ENCODE measurements at regions not wholly inside any gene's neighbourhood (a gene's known extent, or its start where the extent isn't known, plus 50 kb on each side); places are given as distances from the start of the nearest gene placed in this dataset.
"Not testable (repeated sequence)": the region's sequence is repeated elsewhere in the genome, so short reads cannot be mapped to it uniquely, and the experiment has no call there.

GRCh38 chr18:78822171-78822948 lies 157.3 kb upstream of the SALL3 start:
- no peaks in the 10 kb centered on the region for H3K36me3 ChIP-seq (ENCODE audit: control insufficient read depth in 2 of 2, insufficient read depth in 2 of 2, low read length in 2 of 2)
- H3K4me3 ChIP-seq (ENCODE audit: low read length in 2 of 2), result no peak overlapping the region
- no peak overlapping the region for H3K9ac ChIP-seq (ENCODE audit: low read length in 2 of 2)
- no peak overlapping the region for H3K27ac ChIP-seq (ENCODE audit: low read length)
- no peaks in the 10 kb centered on the region for H3K4me1 ChIP-seq (ENCODE audit: control insufficient read depth, insufficient read depth, low read length)
- H3K27me3 ChIP-seq (ENCODE audit: control insufficient read depth in 1 of 2, insufficient read depth in 2 of 2, low read length in 2 of 2), result peaks cover 5 to 6% of the 10 kb centered on the region in 2 donors
- H3K9me3 ChIP-seq (ENCODE audit: control insufficient read depth in 2 of 2, low read length in 2 of 2), result no peaks in the 10 kb centered on the region

GRCh38 chr18:78822949-78823285 lies 156.7 kb upstream of the SALL3 start:
- peaks cover 5 to 6% of the 10 kb centered on the region in 2 donors for H3K27me3 ChIP-seq (ENCODE audit: control insufficient read depth in 1 of 2, insufficient read depth in 2 of 2, low read length in 2 of 2)
- H3K9ac ChIP-seq (ENCODE audit: low read length in 2 of 2), result no peak overlapping the region
- no peaks in the 10 kb centered on the region for H3K9me3 ChIP-seq (ENCODE audit: control insufficient read depth in 2 of 2, low read length in 2 of 2)
- no peak overlapping the region for H3K27ac ChIP-seq (ENCODE audit: low read length)
- H3K36me3 ChIP-seq (ENCODE audit: control insufficient read depth in 2 of 2, insufficient read depth in 2 of 2, low read length in 2 of 2), result no peaks in the 10 kb centered on the region
- no peak overlapping the region for H3K4me3 ChIP-seq (ENCODE audit: low read length in 2 of 2)
- no peaks in the 10 kb centered on the region for H3K4me1 ChIP-seq (ENCODE audit: control insufficient read depth, insufficient read depth, low read length)

GRCh38 chr18:78825168-78825567 lies 154.4 kb upstream of the SALL3 start:
- no peak overlapping the region for H3K9ac ChIP-seq (ENCODE audit: low read length in 2 of 2)

DNA sequence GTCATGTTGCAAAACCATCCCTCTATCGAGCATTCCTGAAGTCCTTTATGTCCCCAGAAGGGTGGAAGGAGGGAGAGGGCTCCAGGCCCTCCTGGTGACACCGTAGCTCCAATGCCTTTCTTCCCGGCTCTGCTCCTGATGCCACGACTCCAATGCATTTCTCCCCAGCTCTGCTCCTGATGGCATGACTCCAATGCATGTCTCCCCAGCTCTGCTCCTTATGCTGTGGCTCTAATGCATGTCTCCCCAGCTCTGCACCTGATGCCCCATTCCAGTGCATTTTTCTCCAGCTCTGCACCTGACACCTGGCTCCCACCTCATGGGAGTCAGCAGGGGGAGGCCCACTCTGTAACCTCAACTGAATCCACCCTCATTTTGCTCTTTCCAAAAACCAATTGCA lies 153.0 kb upstream of the SALL3 start:
- Histone ChIP-seq H3K9me3 (ENCODE audit: control insufficient read depth in 2 of 2, low read length in 2 of 2) (no peaks in the 10 kb centered on the region), H3K27me3 (ENCODE audit: control insufficient read depth in 1 of 2, insufficient read depth in 2 of 2, low read length in 2 of 2) (peaks cover 0 to 6% of the 10 kb centered on the region in 2 donors), H3K4me1 (ENCODE audit: control insufficient read depth, insufficient read depth, low read length) (no peaks in the 10 kb centered on the region), H3K4me3 (ENCODE audit: low read length in 2 of 2) (no peak overlapping the region), H3K27ac (ENCODE audit: low read length) (no peak overlapping the region), H3K9ac (ENCODE audit: low read length in 2 of 2) (no peak overlapping the region), H3K36me3 (ENCODE audit: control insufficient read depth in 2 of 2, insufficient read depth in 2 of 2, low read length in 2 of 2) (no peaks in the 10 kb centered on the region)

More at GRCh38 chr18:78825168-78825567, 154.4 kb upstream of the SALL3 start:
- Histone ChIP-seq H3K9me3 (ENCODE audit: control insufficient read depth in 2 of 2, low read length in 2 of 2) (no peaks in the 10 kb centered on the region), H3K27ac (ENCODE audit: low read length) (no peak overlapping the region), H3K4me3 (ENCODE audit: low read length in 2 of 2) (no peak overlapping the region), H3K36me3 (ENCODE audit: control insufficient read depth in 2 of 2, insufficient read depth in 2 of 2, low read length in 2 of 2) (no peaks in the 10 kb centered on the region), H3K4me1 (ENCODE audit: control insufficient read depth, insufficient read depth, low read length) (no peaks in the 10 kb centered on the region), H3K27me3 (ENCODE audit: control insufficient read depth in 1 of 2, insufficient read depth in 2 of 2, low read length in 2 of 2) (peaks cover 0 to 6% of the 10 kb centered on the region in 2 donors)

GRCh38 chr18:78827141-78827540 lies 152.5 kb upstream of the SALL3 start:
- no peak overlapping the region for H3K9ac ChIP-seq (ENCODE audit: low read length in 2 of 2)
- no peak overlapping the region for H3K27ac ChIP-seq (ENCODE audit: low read length)
- H3K9me3 ChIP-seq (ENCODE audit: control insufficient read depth in 2 of 2, low read length in 2 of 2), result no peaks in the 10 kb centered on the region
- no peak overlapping the region for H3K4me3 ChIP-seq (ENCODE audit: low read length in 2 of 2)
- H3K4me1 ChIP-seq (ENCODE audit: control insufficient read depth, insufficient read depth, low read length), result no peaks in the 10 kb centered on the region
- H3K27me3 ChIP-seq (ENCODE audit: control insufficient read depth in 1 of 2, insufficient read depth in 2 of 2, low read length in 2 of 2), result peaks cover 0 to 6% of the 10 kb centered on the region in 2 donors
- H3K36me3 ChIP-seq (ENCODE audit: control insufficient read depth in 2 of 2, insufficient read depth in 2 of 2, low read length in 2 of 2), result no peaks in the 10 kb centered on the region

DNA sequence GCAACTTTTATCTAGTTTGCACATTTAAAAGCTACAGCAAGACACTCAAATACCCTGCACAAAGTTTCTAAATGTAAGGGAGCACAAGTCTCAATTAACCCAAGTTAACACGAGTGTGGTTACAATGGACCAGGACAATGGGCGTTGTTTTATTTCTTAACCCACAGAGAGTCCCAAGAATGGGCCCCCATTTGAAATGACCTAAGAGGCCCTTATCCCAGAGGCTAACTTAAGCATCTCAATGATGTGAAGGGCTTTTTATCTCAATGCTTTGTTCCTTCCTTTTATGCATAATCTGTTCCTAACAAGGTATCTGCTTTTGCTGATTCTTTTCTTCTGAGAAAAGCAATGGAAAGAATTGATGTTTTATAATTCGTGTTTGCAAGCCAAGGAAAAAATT lies 151.5 kb upstream of the SALL3 start:
- Histone ChIP-seq H3K9me3 (ENCODE audit: control insufficient read depth in 2 of 2, low read length in 2 of 2) (no peaks in the 10 kb centered on the region), H3K27me3 (ENCODE audit: control insufficient read depth in 1 of 2, insufficient read depth in 2 of 2, low read length in 2 of 2) (peaks cover 0 to 8% of the 10 kb centered on the region in 2 donors)

GRCh38 chr18:78829026-78829425 lies 150.6 kb upstream of the SALL3 start:
- H3K27ac ChIP-seq (ENCODE audit: low read length); H3K9ac ChIP-seq (ENCODE audit: low read length in 2 of 2); H3K9me3 ChIP-seq (ENCODE audit: control insufficient read depth in 2 of 2, low read length in 2 of 2); H3K36me3 ChIP-seq (ENCODE audit: control insufficient read depth in 2 of 2, insufficient read depth in 2 of 2, low read length in 2 of 2); H3K27me3 ChIP-seq (ENCODE audit: control insufficient read depth in 1 of 2, insufficient read depth in 2 of 2, low read length in 2 of 2); H3K4me3 ChIP-seq (ENCODE audit: low read length in 2 of 2); H3K4me1 ChIP-seq (ENCODE audit: control insufficient read depth, insufficient read depth, low read length): not testable (repeated sequence)

More for the DNA sequence above, 151.5 kb upstream of the SALL3 start:
- H3K4me1 ChIP-seq (ENCODE audit: control insufficient read depth, insufficient read depth, low read length), result no peaks in the 10 kb centered on the region
- H3K9ac ChIP-seq (ENCODE audit: low read length in 2 of 2), result no peak overlapping the region
- no peak overlapping the region for H3K27ac ChIP-seq (ENCODE audit: low read length)
- no peaks in the 10 kb centered on the region for H3K36me3 ChIP-seq (ENCODE audit: control insufficient read depth in 2 of 2, insufficient read depth in 2 of 2, low read length in 2 of 2)
- no peak overlapping the region for H3K4me3 ChIP-seq (ENCODE audit: low read length in 2 of 2)

DNA sequence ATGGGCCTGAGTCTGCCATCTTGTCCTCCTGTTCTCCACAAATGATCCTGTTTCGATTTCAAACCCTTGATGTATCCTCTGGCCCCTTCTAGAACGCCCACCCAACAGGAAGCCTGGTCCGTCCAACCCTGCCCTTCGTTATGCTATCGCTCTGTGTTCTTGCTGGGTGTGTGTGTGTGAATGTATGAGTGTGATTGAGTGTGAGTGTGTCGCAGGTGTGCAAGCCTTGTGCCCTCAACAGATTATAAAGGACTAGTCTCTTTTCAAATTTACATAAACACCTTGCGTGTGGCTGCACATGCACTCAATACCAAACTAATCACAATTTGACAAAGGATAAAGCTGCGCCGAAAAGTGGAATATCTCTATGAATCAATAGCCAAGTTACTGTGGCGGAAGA lies 149.5 kb upstream of the SALL3 start:
- Histone ChIP-seq H3K27me3 (ENCODE audit: control insufficient read depth in 1 of 2, insufficient read depth in 2 of 2, low read length in 2 of 2) (peaks cover 0 to 4% of the 10 kb centered on the region in 2 donors), H3K4me3 (ENCODE audit: low read length in 2 of 2) (no peak overlapping the region), H3K4me1 (ENCODE audit: control insufficient read depth, insufficient read depth, low read length) (no peaks in the 10 kb centered on the region), H3K9me3 (ENCODE audit: control insufficient read depth in 2 of 2, low read length in 2 of 2) (no peaks in the 10 kb centered on the region), H3K9ac (ENCODE audit: low read length in 2 of 2) (no peak overlapping the region), H3K27ac (ENCODE audit: low read length) (no peak overlapping the region), H3K36me3 (ENCODE audit: control insufficient read depth in 2 of 2, insufficient read depth in 2 of 2, low read length in 2 of 2) (no peaks in the 10 kb centered on the region)

DNA sequence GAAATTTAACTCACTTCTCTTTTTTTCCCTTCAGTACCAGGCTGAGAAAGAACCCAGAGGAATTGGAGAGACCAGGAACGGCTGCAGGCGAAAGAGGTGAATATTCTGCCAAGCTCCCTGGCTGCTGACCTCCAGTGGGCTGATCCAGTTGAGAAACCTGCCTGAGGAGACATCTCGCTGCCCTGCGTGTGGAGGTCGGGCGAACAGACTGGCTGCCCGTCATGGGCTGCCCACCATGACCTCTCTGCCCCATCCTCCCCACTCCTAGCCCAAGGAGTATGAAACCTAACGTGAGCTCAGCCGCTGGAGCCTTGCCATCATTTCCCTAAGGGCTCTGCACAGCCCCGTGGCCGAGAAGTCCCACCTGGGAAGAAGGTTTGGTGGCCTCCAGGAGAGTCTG lies 148.8 kb upstream of the SALL3 start:
- H3K4me1 ChIP-seq (ENCODE audit: control insufficient read depth, insufficient read depth, low read length), result no peaks in the 10 kb centered on the region
- no peaks in the 10 kb centered on the region for H3K9me3 ChIP-seq (ENCODE audit: control insufficient read depth in 2 of 2, low read length in 2 of 2)
- H3K27ac ChIP-seq (ENCODE audit: low read length), result no peak overlapping the region
- H3K27me3 ChIP-seq (ENCODE audit: control insufficient read depth in 1 of 2, insufficient read depth in 2 of 2, low read length in 2 of 2), result peaks cover 0 to 4% of the 10 kb centered on the region in 2 donors
- H3K4me3 ChIP-seq (ENCODE audit: low read length in 2 of 2), result no peak overlapping the region
- H3K9ac ChIP-seq (ENCODE audit: low read length in 2 of 2), result no peak overlapping the region
- H3K36me3 ChIP-seq (ENCODE audit: control insufficient read depth in 2 of 2, insufficient read depth in 2 of 2, low read length in 2 of 2), result no peaks in the 10 kb centered on the region

- Histone ChIP-seq H3K4me1 (ENCODE audit: control insufficient read depth, insufficient read depth, low read length) (no peaks in the 10 kb centered on the region), H3K9me3 (ENCODE audit: control insufficient read depth in 2 of 2, low read length in 2 of 2) (no peaks in the 10 kb centered on the region), H3K27ac (ENCODE audit: low read length) (no peak overlapping the region), H3K36me3 (ENCODE audit: control insufficient read depth in 2 of 2, insufficient read depth in 2 of 2, low read length in 2 of 2) (no peaks in the 10 kb centered on the region), H3K27me3 (ENCODE audit: control insufficient read depth in 1 of 2, insufficient read depth in 2 of 2, low read length in 2 of 2) (peaks cover 0 to 3% of the 10 kb centered on the region in 2 donors), H3K4me3 (ENCODE audit: low read length in 2 of 2) (no peak overlapping the region), H3K9ac (ENCODE audit: low read length in 2 of 2) (no peak overlapping the region)
Observed at GRCh38 chr18:78831603-78832002, 148.0 kb upstream of the SALL3 start.

- no peak overlapping the region for H3K27ac ChIP-seq (ENCODE audit: low read length)
- peaks cover 0 to 3% of the 10 kb centered on the region in 2 donors for H3K27me3 ChIP-seq (ENCODE audit: control insufficient read depth in 1 of 2, insufficient read depth in 2 of 2, low read length in 2 of 2)
- H3K9ac ChIP-seq (ENCODE audit: low read length in 2 of 2), result no peak overlapping the region
- H3K4me1 ChIP-seq (ENCODE audit: control insufficient read depth, insufficient read depth, low read length), result no peaks in the 10 kb centered on the region
- H3K9me3 ChIP-seq (ENCODE audit: control insufficient read depth in 2 of 2, low read length in 2 of 2), result no peaks in the 10 kb centered on the region
- H3K36me3 ChIP-seq (ENCODE audit: control insufficient read depth in 2 of 2, insufficient read depth in 2 of 2, low read length in 2 of 2), result no peaks in the 10 kb centered on the region
- H3K4me3 ChIP-seq (ENCODE audit: low read length in 2 of 2), result no peak overlapping the region
Observed at GRCh38 chr18:78833833-78834232, 145.8 kb upstream of the SALL3 start.

Measured in stomach smooth muscle (tissue), 2 donors.